CD4-positive, alpha-beta T cell treated with Interleukin-4 for 1 hour (primary cell): ENCODE measurements at regions not wholly inside any gene's neighbourhood (a gene's known extent, or its start where the extent isn't known, plus 50 kb on each side); places are given as distances from the start of the nearest gene placed in this dataset.
A peak's percentile ranks its signal among the peaks of the same experiment; 100 is the strongest.

Source experiments
- DNase-seq, 2 donors: peaks; one replicate each; pipeline ENCODE4 v3.0.0-alpha.2; 2020 to 2022

GRCh38 chr10:10647331-10647730, 370.3 kb upstream of the CELF2 start:
- DNase-seq, result no peak

GRCh38 chr10:10657139-10657760, 360.4 kb upstream of the CELF2 start:
- no peak for DNase-seq

- DNase-seq, result no peak
Measured at GRCh38 chr10:10658172-10658785, 359.4 kb upstream of the CELF2 start.

GRCh38 chr10:10660054-10660453, 357.6 kb upstream of the CELF2 start:
- no peak for DNase-seq

- DNase-seq, result no peak
Measured at GRCh38 chr10:10661176-10661575, 356.5 kb upstream of the CELF2 start.

- no peak for DNase-seq
Measured at GRCh38 chr10:10662716-10663408, 354.8 kb upstream of the CELF2 start.

- no peak for DNase-seq
Measured at GRCh38 chr10:10663622-10664021, 354.1 kb upstream of the CELF2 start.

- no peak for DNase-seq
Measured at GRCh38 chr10:10665750-10666149, 351.9 kb upstream of the CELF2 start.

GRCh38 chr10:10667466-10667865, 350.2 kb upstream of the CELF2 start:
- no peak for DNase-seq

GRCh38 chr10:10676972-10677371, 340.7 kb upstream of the CELF2 start:
- no peak for DNase-seq

GRCh38 chr10:10677479-10677878, 340.2 kb upstream of the CELF2 start:
- peak; percentile 5 to 35 for DNase-seq

- no peak for DNase-seq
Measured at GRCh38 chr10:10680496-10680895, 337.2 kb upstream of the CELF2 start.

- no peak for DNase-seq
Measured at GRCh38 chr10:10684972-10685371, 332.7 kb upstream of the CELF2 start.

GRCh38 chr10:10685566-10685965, 332.1 kb upstream of the CELF2 start:
- DNase-seq, result no peak

GRCh38 chr10:10687751-10688150, 329.9 kb upstream of the CELF2 start:
- DNase-seq, result no peak

- DNase-seq, result peak; percentile 1 to 20
Measured at GRCh38 chr10:10699427-10699826, 318.2 kb upstream of the CELF2 start.

GRCh38 chr10:10701084-10701611, 316.5 kb upstream of the CELF2 start:
- DNase-seq, result no peak

GRCh38 chr10:10702211-10702610, 315.5 kb upstream of the CELF2 start:
- DNase-seq, result no peak

- no peak for DNase-seq
Measured at GRCh38 chr10:10703382-10703781, 314.3 kb upstream of the CELF2 start.

GRCh38 chr10:10712155-10712704, 305.4 kb upstream of the CELF2 start:
- DNase-seq, result no peak

GRCh38 chr10:10714327-10714726, 303.3 kb upstream of the CELF2 start:
- DNase-seq, result no peak

GRCh38 chr10:10716972-10717371, 300.7 kb upstream of the CELF2 start:
- no peak for DNase-seq

- no peak for DNase-seq
Measured at GRCh38 chr10:10722422-10722821, 295.2 kb upstream of the CELF2 start.

- DNase-seq, result no peak
Measured at GRCh38 chr10:10725196-10725595, 292.5 kb upstream of the CELF2 start.
